ENCODE measurements at regions not wholly inside any gene's neighbourhood (a gene's known extent, or its start where the extent isn't known, plus 50 kb on each side); places are given as distances from the start of the nearest gene placed in this dataset.
"Not testable (repeated sequence)": the region's sequence is repeated elsewhere in the genome, so short reads cannot be mapped to it uniquely, and the experiment has no call there.

GRCh38 chr20:12093057-12093796 lies 175.5 kb downstream of the BTBD3 start:
- intact Hi-C loops (cut with DNase I), result no loop called here

GRCh38 chr20:12093797-12094190 lies 176.1 kb downstream of the BTBD3 start:
- WGBS, 2 donors, result 78 to 80% methylated on average over 3 of the region's 3 CpGs
- H3K4me3 ChIP-seq (ENCODE audit: low read length in 2 of 2); H3K9me3 ChIP-seq (ENCODE audit: control insufficient read depth, low read length); ATAC-seq (ENCODE audit: low FRiP score); intact Hi-C loops (cut with DNase I); DNase-seq; H3K27me3 ChIP-seq (ENCODE audit: control insufficient read depth in 1 of 2, insufficient read depth in 2 of 2, low read length in 1 of 2); H3K36me3 ChIP-seq (ENCODE audit: control insufficient read depth in 1 of 2, insufficient read depth in 2 of 2, low read length in 1 of 2); H3K27ac ChIP-seq (ENCODE audit: low read depth in 1 of 2, low read length in 2 of 2); H3K4me1 ChIP-seq (ENCODE audit: control insufficient read depth in 1 of 2, insufficient read depth in 2 of 2, low read length in 2 of 2): not testable (repeated sequence)

More at GRCh38 chr20:12093057-12093796, 175.5 kb downstream of the BTBD3 start:
- ATAC-seq (ENCODE audit: low FRiP score) (no peak), DNase-seq (no peak)
- H3K36me3 ChIP-seq (ENCODE audit: control insufficient read depth in 1 of 2, insufficient read depth in 2 of 2, low read length in 1 of 2), result no peaks in the 10 kb centered on the region
- H3K9me3 ChIP-seq (ENCODE audit: control insufficient read depth, low read length), result no peaks in the 10 kb centered on the region
- no peaks in the 10 kb centered on the region for H3K27me3 ChIP-seq (ENCODE audit: control insufficient read depth in 1 of 2, insufficient read depth in 2 of 2, low read length in 1 of 2)
- no peak overlapping the region for H3K4me3 ChIP-seq (ENCODE audit: low read length in 2 of 2)
- H3K4me1 ChIP-seq (ENCODE audit: control insufficient read depth in 1 of 2, insufficient read depth in 2 of 2, low read length in 2 of 2), result no peaks in the 10 kb centered on the region
- WGBS, 2 donors, result 78 to 82% methylated on average over 10 of the region's 10 CpGs
- no peak overlapping the region for H3K27ac ChIP-seq (ENCODE audit: low read depth in 1 of 2, low read length in 2 of 2)

- intact Hi-C loops (cut with DNase I), result no loop called here
- Histone ChIP-seq H3K27me3 (ENCODE audit: control insufficient read depth in 1 of 2, insufficient read depth in 2 of 2, low read length in 1 of 2) (no peaks in the 10 kb centered on the region), H3K9me3 (ENCODE audit: control insufficient read depth, low read length) (no peaks in the 10 kb centered on the region), H3K27ac (ENCODE audit: low read depth in 1 of 2, low read length in 2 of 2) (no peak overlapping the region), H3K36me3 (ENCODE audit: control insufficient read depth in 1 of 2, insufficient read depth in 2 of 2, low read length in 1 of 2) (no peaks in the 10 kb centered on the region), H3K4me3 (ENCODE audit: low read length in 2 of 2) (no peak overlapping the region), H3K4me1 (ENCODE audit: control insufficient read depth in 1 of 2, insufficient read depth in 2 of 2, low read length in 2 of 2) (no peaks in the 10 kb centered on the region)
- DNase-seq (no peak), ATAC-seq (ENCODE audit: low FRiP score) (no peak)
- 52 to 60% methylated on average over 5 of the region's 5 CpGs for WGBS, 2 donors
Measured at GRCh38 chr20:12095180-12095920, 177.7 kb downstream of the BTBD3 start.

- DNase-seq (no peak), ATAC-seq (ENCODE audit: low FRiP score) (no peak)
- H3K4me3 ChIP-seq (ENCODE audit: low read length in 2 of 2), result no peak overlapping the region
- 77% methylated on average over 2 of the region's 2 CpGs for WGBS, 2 donors
- intact Hi-C loops (cut with DNase I), result no loop called here
- H3K9me3 ChIP-seq (ENCODE audit: control insufficient read depth, low read length), result no peaks in the 10 kb centered on the region
- H3K4me1 ChIP-seq (ENCODE audit: control insufficient read depth in 1 of 2, insufficient read depth in 2 of 2, low read length in 2 of 2), result no peaks in the 10 kb centered on the region
- H3K27me3 ChIP-seq (ENCODE audit: control insufficient read depth in 1 of 2, insufficient read depth in 2 of 2, low read length in 1 of 2), result no peaks in the 10 kb centered on the region
- H3K27ac ChIP-seq (ENCODE audit: low read depth in 1 of 2, low read length in 2 of 2), result no peak overlapping the region
- no peaks in the 10 kb centered on the region for H3K36me3 ChIP-seq (ENCODE audit: control insufficient read depth in 1 of 2, insufficient read depth in 2 of 2, low read length in 1 of 2)
Measured at GRCh38 chr20:12098421-12098820, 180.7 kb downstream of the BTBD3 start.

- no peak overlapping the region for H3K27ac ChIP-seq (ENCODE audit: low read depth in 1 of 2, low read length in 2 of 2)
- ATAC-seq (ENCODE audit: low FRiP score), result no peak
- H3K4me3 ChIP-seq (ENCODE audit: low read length in 2 of 2), result no peak overlapping the region
- intact Hi-C loops (cut with DNase I), result no loop called here
- WGBS, 2 donors, result 9 to 22% methylated on average over 1 of the region's 1 CpG
- no peaks in the 10 kb centered on the region for H3K36me3 ChIP-seq (ENCODE audit: control insufficient read depth in 1 of 2, insufficient read depth in 2 of 2, low read length in 1 of 2)
- DNase-seq, result no peak
- no peaks in the 10 kb centered on the region for H3K27me3 ChIP-seq (ENCODE audit: control insufficient read depth in 1 of 2, insufficient read depth in 2 of 2, low read length in 1 of 2)
- no peaks in the 10 kb centered on the region for H3K4me1 ChIP-seq (ENCODE audit: control insufficient read depth in 1 of 2, insufficient read depth in 2 of 2, low read length in 2 of 2)
- no peaks in the 10 kb centered on the region for H3K9me3 ChIP-seq (ENCODE audit: control insufficient read depth, low read length)
Measured at GRCh38 chr20:12108846-12109245, 191.2 kb downstream of the BTBD3 start.

- no peak overlapping the region for H3K4me3 ChIP-seq (ENCODE audit: low read length in 2 of 2)
- H3K27me3 ChIP-seq (ENCODE audit: control insufficient read depth in 1 of 2, insufficient read depth in 2 of 2, low read length in 1 of 2), result no peaks in the 10 kb centered on the region
- no peak for DNase-seq
- intact Hi-C loops (cut with DNase I), result no loop called here
- 31 to 53% methylated on average over 3 of the region's 3 CpGs for WGBS, 2 donors
- no peaks in the 10 kb centered on the region for H3K9me3 ChIP-seq (ENCODE audit: control insufficient read depth, low read length)
- no peak overlapping the region for H3K27ac ChIP-seq (ENCODE audit: low read depth in 1 of 2, low read length in 2 of 2)
- H3K36me3 ChIP-seq (ENCODE audit: control insufficient read depth in 1 of 2, insufficient read depth in 2 of 2, low read length in 1 of 2), result no peaks in the 10 kb centered on the region
- H3K4me1 ChIP-seq (ENCODE audit: control insufficient read depth in 1 of 2, insufficient read depth in 2 of 2, low read length in 2 of 2), result no peaks in the 10 kb centered on the region
- ATAC-seq (ENCODE audit: low FRiP score), result no peak
Measured at GRCh38 chr20:12110274-12110673, 192.6 kb downstream of the BTBD3 start.

- Histone ChIP-seq H3K4me3 (ENCODE audit: low read length in 2 of 2) (no peak overlapping the region), H3K27me3 (ENCODE audit: control insufficient read depth in 1 of 2, insufficient read depth in 2 of 2, low read length in 1 of 2) (no peaks in the 10 kb centered on the region), H3K4me1 (ENCODE audit: control insufficient read depth in 1 of 2, insufficient read depth in 2 of 2, low read length in 2 of 2) (no peaks in the 10 kb centered on the region), H3K9me3 (ENCODE audit: control insufficient read depth, low read length) (no peaks in the 10 kb centered on the region), H3K36me3 (ENCODE audit: control insufficient read depth in 1 of 2, insufficient read depth in 2 of 2, low read length in 1 of 2) (no peaks in the 10 kb centered on the region), H3K27ac (ENCODE audit: low read depth in 1 of 2, low read length in 2 of 2) (no peak overlapping the region)
- intact Hi-C loops (cut with DNase I), result no loop called here
- 4 to 10% methylated on average over 2 of the region's 2 CpGs for WGBS, 2 donors
- ATAC-seq (ENCODE audit: low FRiP score) (no peak), DNase-seq (no peak)
Measured at GRCh38 chr20:12110711-12111110, 193.0 kb downstream of the BTBD3 start.

GRCh38 chr20:12111431-12112088 lies 193.9 kb downstream of the BTBD3 start:
- DNase-seq (no peak), ATAC-seq (ENCODE audit: low FRiP score) (no peak)
- WGBS, 2 donors, result 69 to 73% methylated on average over 3 of the region's 3 CpGs
- Histone ChIP-seq H3K36me3 (ENCODE audit: control insufficient read depth in 1 of 2, insufficient read depth in 2 of 2, low read length in 1 of 2) (no peaks in the 10 kb centered on the region), H3K27ac (ENCODE audit: low read depth in 1 of 2, low read length in 2 of 2) (no peak overlapping the region), H3K27me3 (ENCODE audit: control insufficient read depth in 1 of 2, insufficient read depth in 2 of 2, low read length in 1 of 2) (no peaks in the 10 kb centered on the region), H3K4me1 (ENCODE audit: control insufficient read depth in 1 of 2, insufficient read depth in 2 of 2, low read length in 2 of 2) (no peaks in the 10 kb centered on the region), H3K9me3 (ENCODE audit: control insufficient read depth, low read length) (no peaks in the 10 kb centered on the region), H3K4me3 (ENCODE audit: low read length in 2 of 2) (no peak overlapping the region)
- intact Hi-C loops (cut with DNase I), result no loop called here

Measured in aorta (tissue), 5 donors.